SK-N-SH (cell line): ENCODE measurements at regions not wholly inside any gene's neighbourhood (a gene's known extent, or its start where the extent isn't known, plus 50 kb on each side); places are given as distances from the start of the nearest gene placed in this dataset.

Experiments used
- CTCF ChIA-PET: fragments of 300-600, 350-600 bp; formaldehyde crosslinking; extraction: SDS; loops from one replicate; lab custom pipeline; 2021; lab: Yijun Ruan, JAX
- POLR2A ChIA-PET: fragments of 350-600 bp; sonication (Branson Sonifier 250); formaldehyde crosslinking; extraction: SDS; loops from one replicate; lab custom pipeline; 2020; ENCODE audit warnings: antibody characterized with exemption, inconsistent platforms; lab: Yijun Ruan, JAX
- DNase-seq: peaks from one replicate; pipeline ENCODE4 v3.0.0; 2012
- H2AFZ ChIP-seq: fragments of 200-600 bp; sonication (generic); 2 replicates; pipeline ENCODE4 v1.8.1; 2016; ENCODE audit warnings: antibody characterized with exemption, mild to moderate bottlenecking, low read depth
- H3F3A ChIP-seq: fragments of 200-600 bp; sonication (generic); replicated peaks from 2 replicates; pipeline ENCODE3; 2016; ENCODE audit warnings: antibody characterized with exemption, mild to moderate bottlenecking; ENCODE audit not compliant: insufficient read depth
- H3K27ac ChIP-seq, 2 experiments: fragments of 200-500 bp in 1 of 2; fragments of 200-600 bp in 1 of 2; sonication (Bioruptor generic) in 1 of 2; sonication (generic), shearing (Covaris generic) in 1 of 2; 2 replicates each; pipeline versions ENCODE4 v1.5.1 to v1.6.1; 2014 to 2016; ENCODE audit warnings: low read depth in 2 of 2, inconsistent platforms in 1 of 2, low read length in 1 of 2, mild to moderate bottlenecking in 1 of 2, mixed read lengths in 1 of 2
- H3K27me3 ChIP-seq: fragments of 200-600 bp; sonication (generic), shearing (Covaris generic); 2 replicates; pipeline ENCODE4 v1.6.1; 2016; ENCODE audit warnings: mixed run types; ENCODE audit not compliant: insufficient read depth
- H3K36me3 ChIP-seq, 2 experiments: fragments of 200-500 bp in 1 of 2; fragments of 200-600 bp in 1 of 2; sonication (Bioruptor generic) in 1 of 2; sonication (generic) in 1 of 2; replicated peaks in 1 of 2; 2 replicates each; pipeline versions ENCODE3 to v1.5.1; 2014 to 2016; ENCODE audit warnings: low read length in 1 of 2, mild to moderate bottlenecking in 1 of 2; ENCODE audit not compliant: insufficient read depth in 2 of 2, control insufficient read depth in 1 of 2
- H3K4me1 ChIP-seq, 2 experiments: fragments of 200-500 bp in 1 of 2; fragments of 200-600 bp in 1 of 2; sonication (Bioruptor generic) in 1 of 2; sonication (generic), shearing (Covaris generic) in 1 of 2; 2 replicates each; pipeline versions ENCODE4 v1.5.1 to v1.6.1; 2014 to 2016; ENCODE audit warnings: low read depth in 1 of 2, low read length in 1 of 2, mixed run types in 1 of 2; ENCODE audit not compliant: insufficient read depth in 2 of 2, control insufficient read depth in 1 of 2
- H3K4me2 ChIP-seq: fragments of 200-600 bp; sonication (generic), shearing (Covaris generic); 2 replicates; pipeline ENCODE4 v1.6.1; 2017; ENCODE audit warnings: mixed run types
- H3K4me3 ChIP-seq, 2 experiments: fragments of 200-500 bp in 1 of 2; fragments of 200-600 bp in 1 of 2; sonication (Bioruptor generic) in 1 of 2; sonication (generic), shearing (Covaris generic) in 1 of 2; 2 replicates each; pipeline versions ENCODE4 v1.5.1 to v1.8.1; 2014 to 2016; ENCODE audit warnings: low read depth in 2 of 2, inconsistent platforms in 1 of 2, low read length in 1 of 2, mild to moderate bottlenecking in 1 of 2, mixed read lengths in 1 of 2, moderate library complexity in 1 of 2
- H3K79me2 ChIP-seq: fragments of 200-600 bp; sonication (generic); 2 replicates; pipeline ENCODE4 v1.8.1; 2017; ENCODE audit warnings: mild to moderate bottlenecking; ENCODE audit not compliant: insufficient read depth
- H3K9ac ChIP-seq: fragments of 200-600 bp; sonication (generic); 2 replicates; pipeline ENCODE4 v1.6.1; 2017; ENCODE audit warnings: mixed run types
- H3K9me2 ChIP-seq: fragments of 200-600 bp; sonication (generic); 2 replicates; pipeline ENCODE4 v1.6.1; 2017; ENCODE audit warnings: mixed run types
- H3K9me3 ChIP-seq: fragments of 200-600 bp; sonication (generic); 2 replicates; pipeline ENCODE4 v1.6.1; 2017; ENCODE audit warnings: mixed run types, mild to moderate bottlenecking, moderate library complexity
- H4K20me1 ChIP-seq: fragments of 200-600 bp; sonication (generic); 2 replicates; pipeline ENCODE4 v1.6.1; 2017; ENCODE audit warnings: mild to moderate bottlenecking, mixed run types; ENCODE audit not compliant: insufficient read depth
- ELF1 ChIP-seq: IDR thresholded peaks from 2 replicates; pipeline ENCODE4 v1.4.0; 2012
- FOSL2 ChIP-seq: IDR thresholded peaks from 2 replicates; pipeline ENCODE4 v1.4.0; 2012; ENCODE audit warnings: low read depth, mild to moderate bottlenecking, moderate library complexity, borderline replicate concordance
- FOXJ3 ChIP-seq: sonication (generic); formaldehyde crosslinking; IDR thresholded peaks from 2 replicates; pipeline ENCODE4 v1.5.1; 2020; ENCODE audit warnings: mild to moderate bottlenecking, missing genetic modification reagents
- FOXM1 ChIP-seq: IDR thresholded peaks from 2 replicates; pipeline ENCODE4 v1.4.0; 2012; ENCODE audit warnings: low read depth, mild to moderate bottlenecking
- GABPA ChIP-seq: IDR thresholded peaks from 2 replicates; pipeline ENCODE4 v1.4.0; 2012; ENCODE audit warnings: low read depth, mild to moderate bottlenecking
- JUND ChIP-seq: IDR thresholded peaks from 2 replicates; pipeline ENCODE4 v1.4.0; 2012
- RCOR1 ChIP-seq: fragments of 150-350 bp; IDR thresholded peaks from 2 replicates; pipeline ENCODE4 v1.6.1; 2017; ENCODE audit warnings: antibody characterized with exemption, low read length
- RFX5 ChIP-seq: IDR thresholded peaks from 2 replicates; pipeline ENCODE4 v1.6.1; 2012; ENCODE audit warnings: mild to moderate bottlenecking, improper control_type of control experiment, low read length
- RXRA ChIP-seq: IDR thresholded peaks from 2 replicates; pipeline ENCODE4 v1.4.0; 2012; ENCODE audit warnings: low read depth, mild to moderate bottlenecking, borderline replicate concordance
- TCF12 ChIP-seq: IDR thresholded peaks from 2 replicates; pipeline ENCODE4 v1.4.0; 2012
- YY1 ChIP-seq: IDR thresholded peaks from 2 replicates; pipeline ENCODE4 v1.4.0; 2012; ENCODE audit warnings: low read depth, mild to moderate bottlenecking
- WGBS: methylation state at CpG from one replicate; pipeline ENCODE4 v1.1.6; 2017; ENCODE audit warnings: low lambda C conversion rate; 5-methylcytosine and 5-hydroxymethylcytosine counted together
- TF ChIP-seq, protein P1 (sequence below): IDR thresholded peaks from 2 replicates; pipeline ENCODE4 v1.4.0; 2012; ENCODE audit warnings: low read depth, borderline replicate concordance
- TF ChIP-seq, protein P2 (sequence below): fragments of 150-350 bp; IDR thresholded peaks from 2 replicates; pipeline ENCODE4 v1.6.1; 2017; ENCODE audit warnings: antibody characterized with exemption, low read length, low read depth, borderline replicate concordance
- TF ChIP-seq, protein P3 (sequence below): IDR thresholded peaks from 2 replicates; pipeline ENCODE4 v1.4.0; 2012; ENCODE audit warnings: low read depth, borderline replicate concordance
- TF ChIP-seq, protein P4 (sequence below): fragments of 200-600 bp; sonication (generic); IDR thresholded peaks from 2 replicates; pipeline ENCODE4 v1.6.1; 2017; ENCODE audit warnings: antibody characterized with exemption, mild to moderate bottlenecking, moderate library complexity

DNA sequence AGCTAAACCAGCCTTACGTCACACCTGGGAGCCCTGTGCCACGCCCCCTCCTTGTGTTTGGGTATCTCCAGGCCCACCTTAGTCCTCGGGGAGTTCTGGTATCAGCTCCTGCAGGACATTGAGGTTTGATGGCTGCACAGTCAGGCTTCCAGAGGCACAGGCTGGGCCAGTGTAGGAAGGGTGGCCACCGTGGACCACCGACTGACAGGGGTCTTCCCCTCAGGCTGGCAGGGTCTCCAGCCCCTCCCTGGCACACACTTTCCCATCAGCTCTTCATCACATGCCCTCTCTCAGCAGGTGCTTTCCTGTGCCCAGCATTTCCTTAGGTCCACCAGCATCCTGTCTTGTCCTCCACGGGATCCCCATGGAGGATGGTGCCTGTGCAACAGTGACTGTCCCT lies 413.1 kb downstream of the TCERG1L start:
- H4K20me1 ChIP-seq: no peaks in the 10 kb centered on the region
- H3K27me3 ChIP-seq: no peaks in the 10 kb centered on the region
- H3F3A ChIP-seq: no peaks in the 10 kb centered on the region

More for the DNA sequence above, 413.1 kb downstream of the TCERG1L start:
- Histone ChIP-seq H2AFZ (no peak overlapping the region), H3K9me3 (no peaks in the 10 kb centered on the region), H3K9me2 (no peaks in the 10 kb centered on the region), H3K4me2 (no peak overlapping the region), H3K4me1 (no peaks in the 10 kb centered on the region), H3K79me2 (no peaks in the 10 kb centered on the region), H3K9ac (no peak overlapping the region), H3K27ac (no peak overlapping the region), H3K36me3 (no peaks in the 10 kb centered on the region), H3K4me3 (no peak overlapping the region)
- no peak for TF ChIP-seq RXRA
- TF ChIP-seq TCF12: no peak
- TF ChIP-seq, protein P1, sequence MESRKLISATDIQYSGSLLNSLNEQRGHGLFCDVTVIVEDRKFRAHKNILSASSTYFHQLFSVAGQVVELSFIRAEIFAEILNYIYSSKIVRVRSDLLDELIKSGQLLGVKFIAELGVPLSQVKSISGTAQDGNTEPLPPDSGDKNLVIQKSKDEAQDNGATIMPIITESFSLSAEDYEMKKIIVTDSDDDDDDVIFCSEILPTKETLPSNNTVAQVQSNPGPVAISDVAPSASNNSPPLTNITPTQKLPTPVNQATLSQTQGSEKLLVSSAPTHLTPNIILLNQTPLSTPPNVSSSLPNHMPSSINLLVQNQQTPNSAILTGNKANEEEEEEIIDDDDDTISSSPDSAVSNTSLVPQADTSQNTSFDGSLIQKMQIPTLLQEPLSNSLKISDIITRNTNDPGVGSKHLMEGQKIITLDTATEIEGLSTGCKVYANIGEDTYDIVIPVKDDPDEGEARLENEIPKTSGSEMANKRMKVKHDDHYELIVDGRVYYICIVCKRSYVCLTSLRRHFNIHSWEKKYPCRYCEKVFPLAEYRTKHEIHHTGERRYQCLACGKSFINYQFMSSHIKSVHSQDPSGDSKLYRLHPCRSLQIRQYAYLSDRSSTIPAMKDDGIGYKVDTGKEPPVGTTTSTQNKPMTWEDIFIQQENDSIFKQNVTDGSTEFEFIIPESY: no peak
- TF ChIP-seq ELF1: no peak
- no peak for TF ChIP-seq FOXM1
- TF ChIP-seq, protein P2, sequence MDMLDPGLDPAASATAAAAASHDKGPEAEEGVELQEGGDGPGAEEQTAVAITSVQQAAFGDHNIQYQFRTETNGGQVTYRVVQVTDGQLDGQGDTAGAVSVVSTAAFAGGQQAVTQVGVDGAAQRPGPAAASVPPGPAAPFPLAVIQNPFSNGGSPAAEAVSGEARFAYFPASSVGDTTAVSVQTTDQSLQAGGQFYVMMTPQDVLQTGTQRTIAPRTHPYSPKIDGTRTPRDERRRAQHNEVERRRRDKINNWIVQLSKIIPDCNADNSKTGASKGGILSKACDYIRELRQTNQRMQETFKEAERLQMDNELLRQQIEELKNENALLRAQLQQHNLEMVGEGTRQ: no peak
- TF ChIP-seq RCOR1: no peak
- TF ChIP-seq FOXJ3 (CRISPR knock-in tag): no peak
- TF ChIP-seq YY1: no peak
- no peak for TF ChIP-seq JUND
- TF ChIP-seq, protein P3, sequence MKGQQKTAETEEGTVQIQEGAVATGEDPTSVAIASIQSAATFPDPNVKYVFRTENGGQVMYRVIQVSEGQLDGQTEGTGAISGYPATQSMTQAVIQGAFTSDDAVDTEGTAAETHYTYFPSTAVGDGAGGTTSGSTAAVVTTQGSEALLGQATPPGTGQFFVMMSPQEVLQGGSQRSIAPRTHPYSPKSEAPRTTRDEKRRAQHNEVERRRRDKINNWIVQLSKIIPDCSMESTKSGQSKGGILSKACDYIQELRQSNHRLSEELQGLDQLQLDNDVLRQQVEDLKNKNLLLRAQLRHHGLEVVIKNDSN: no peak
- no peak for TF ChIP-seq FOSL2
- TF ChIP-seq RFX5: no peak
- TF ChIP-seq GABPA: no peak
- TF ChIP-seq, protein P4, sequence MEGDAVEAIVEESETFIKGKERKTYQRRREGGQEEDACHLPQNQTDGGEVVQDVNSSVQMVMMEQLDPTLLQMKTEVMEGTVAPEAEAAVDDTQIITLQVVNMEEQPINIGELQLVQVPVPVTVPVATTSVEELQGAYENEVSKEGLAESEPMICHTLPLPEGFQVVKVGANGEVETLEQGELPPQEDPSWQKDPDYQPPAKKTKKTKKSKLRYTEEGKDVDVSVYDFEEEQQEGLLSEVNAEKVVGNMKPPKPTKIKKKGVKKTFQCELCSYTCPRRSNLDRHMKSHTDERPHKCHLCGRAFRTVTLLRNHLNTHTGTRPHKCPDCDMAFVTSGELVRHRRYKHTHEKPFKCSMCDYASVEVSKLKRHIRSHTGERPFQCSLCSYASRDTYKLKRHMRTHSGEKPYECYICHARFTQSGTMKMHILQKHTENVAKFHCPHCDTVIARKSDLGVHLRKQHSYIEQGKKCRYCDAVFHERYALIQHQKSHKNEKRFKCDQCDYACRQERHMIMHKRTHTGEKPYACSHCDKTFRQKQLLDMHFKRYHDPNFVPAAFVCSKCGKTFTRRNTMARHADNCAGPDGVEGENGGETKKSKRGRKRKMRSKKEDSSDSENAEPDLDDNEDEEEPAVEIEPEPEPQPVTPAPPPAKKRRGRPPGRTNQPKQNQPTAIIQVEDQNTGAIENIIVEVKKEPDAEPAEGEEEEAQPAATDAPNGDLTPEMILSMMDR: no peak
- WGBS: 14% methylated on average over 5 of the region's 6 CpGs
- no peak for DNase-seq
- ChIA-PET POLR2A (interaction anchor here (0.6 kb wide), 1 partner anchor 379 kb away, joined by 3 read pairs; no protein-coding TSS in a partner anchor), CTCF (no interaction called here)
